ENCODE measurements at regions not wholly inside any gene's neighbourhood (a gene's known extent, or its start where the extent isn't known, plus 50 kb on each side); places are given as distances from the start of the nearest gene placed in this dataset.

- TF ChIP-seq POLR2A (IDR thresholded peaks at IDR 0.05) (no peak), CTCF (IDR thresholded peaks at IDR 0.05) (no peak)
- Histone ChIP-seq H3K4me1 (no peaks in the 10 kb centered on the region), H3K27me3 (peaks cover 0 to 28% (median 0%) of the 10 kb centered on the region in 4 donors), H3K27ac (no peak overlapping the region), H3K36me3 (no peaks in the 10 kb centered on the region), H3K4me3 (no peak overlapping the region), H3K9me3 (peaks cover 0 to 23% (median 19%) of the 10 kb centered on the region in 3 donors)
- intact Hi-C loops (cut with DNase I), result no loop called here
- DNase-seq, result no peak
- 21 to 48% methylated on average over 3 to 4 of the region's 4 CpGs for WGBS, 2 donors
Observed at GRCh38 chr1:20426923-20427322, 59.1 kb downstream of the CAMK2N1 start.

- intact Hi-C loops (cut with DNase I), result no loop called here
- Histone ChIP-seq H3K4me3 (no peak overlapping the region), H3K27ac (no peak overlapping the region), H3K9me3 (peaks cover 0 to 23% (median 19%) of the 10 kb centered on the region in 3 donors), H3K4me1 (no peaks in the 10 kb centered on the region), H3K27me3 (peaks cover 0 to 23% (median 0%) of the 10 kb centered on the region in 4 donors), H3K36me3 (no peaks in the 10 kb centered on the region)
- WGBS, 2 donors, result 55 to 69% methylated on average over 4 of the region's 4 CpGs
- DNase-seq, result no peak
- TF ChIP-seq CTCF (IDR thresholded peaks at IDR 0.05) (no peak), POLR2A (IDR thresholded peaks at IDR 0.05) (no peak)
Observed at GRCh38 chr1:20426371-20426770, 59.6 kb downstream of the CAMK2N1 start.

GRCh38 chr1:20425622-20426021 is 60.4 kb downstream of the CAMK2N1 start:
- Histone ChIP-seq H3K9me3 (peaks cover 0 to 23% (median 19%) of the 10 kb centered on the region in 3 donors), H3K36me3 (no peaks in the 10 kb centered on the region), H3K27me3 (peaks cover 0 to 15% (median 0%) of the 10 kb centered on the region in 4 donors), H3K4me3 (no peak overlapping the region), H3K27ac (no peak overlapping the region), H3K4me1 (no peaks in the 10 kb centered on the region)
- intact Hi-C loops (cut with DNase I), result no loop called here
- TF ChIP-seq CTCF (IDR thresholded peaks at IDR 0.05), result no peak
- TF ChIP-seq POLR2A (IDR thresholded peaks at IDR 0.05), result no peak
- WGBS, 2 donors, result 47% methylated on average over 2 of the region's 2 CpGs
- DNase-seq, result no peak

DNA sequence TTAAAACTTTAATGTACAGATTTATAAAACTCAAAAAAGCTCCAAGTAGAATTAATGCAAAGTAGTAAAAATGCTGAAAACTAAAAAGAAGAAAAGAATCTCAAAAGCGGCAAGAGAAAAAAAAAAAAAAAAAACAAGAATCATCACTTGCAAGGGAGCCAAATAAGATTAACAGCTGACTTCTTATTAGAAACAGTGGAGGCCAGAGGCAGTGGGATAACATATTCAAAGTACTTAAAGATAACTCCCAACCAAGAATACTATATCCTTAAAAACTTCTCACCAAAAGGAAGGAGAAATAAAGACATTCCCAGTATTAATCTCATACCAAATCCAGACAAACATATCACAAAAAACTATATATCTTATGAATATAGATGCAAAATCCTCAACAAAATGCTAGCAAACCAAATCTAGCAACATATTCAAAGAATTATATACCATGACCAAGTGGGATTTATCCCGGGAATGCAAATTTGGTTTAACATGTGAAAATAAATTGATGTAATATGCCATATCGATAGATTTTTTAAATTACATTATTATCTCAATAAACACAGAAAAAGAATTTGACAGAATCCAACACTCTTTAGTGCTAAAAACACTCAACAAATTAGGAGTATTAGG is 62.7 kb downstream of the CAMK2N1 start:
- Histone ChIP-seq H3K27me3 (peaks cover 0 to 21% (median 0%) of the 10 kb centered on the region in 4 donors), H3K9me3 (peaks cover 0 to 23% (median 19%) of the 10 kb centered on the region in 3 donors), H3K4me3 (no peak overlapping the region), H3K36me3 (no peaks in the 10 kb centered on the region), H3K4me1 (no peaks in the 10 kb centered on the region), H3K27ac (no peak overlapping the region)
- no peak for DNase-seq
- WGBS, 2 donors, result 84 to 90% methylated on average over 3 of the region's 3 CpGs
- intact Hi-C loops (cut with DNase I), result no loop called here
- TF ChIP-seq CTCF (IDR thresholded peaks at IDR 0.05), result no peak
- TF ChIP-seq POLR2A (IDR thresholded peaks at IDR 0.05), result no peak

DNA sequence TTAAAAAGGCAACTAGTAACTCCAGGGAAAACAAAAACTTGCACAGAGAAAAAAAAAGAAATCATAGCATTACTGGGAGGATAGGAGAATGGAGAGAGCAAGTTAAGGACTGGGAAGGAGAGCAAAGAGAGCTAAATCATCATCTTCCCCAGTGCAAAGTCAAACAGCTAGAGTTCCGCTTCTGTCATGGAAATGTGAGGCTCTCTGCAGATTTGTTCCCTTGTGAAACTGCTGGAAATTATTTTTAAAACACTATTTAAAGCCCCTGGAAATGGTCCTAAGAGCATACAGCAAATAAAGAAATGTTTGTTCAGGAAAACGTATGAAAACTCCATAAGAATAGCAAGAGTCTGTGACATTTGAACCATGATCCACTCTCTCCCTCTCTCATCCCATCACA is 64.6 kb downstream of the CAMK2N1 start:
- intact Hi-C loops (cut with DNase I), result no loop called here
- Histone ChIP-seq H3K36me3 (no peaks in the 10 kb centered on the region), H3K27ac (no peak overlapping the region), H3K4me3 (no peak overlapping the region), H3K4me1 (no peaks in the 10 kb centered on the region), H3K9me3 (peaks cover 0 to 23% (median 19%) of the 10 kb centered on the region in 3 donors), H3K27me3 (peaks cover 0 to 32% (median 0%) of the 10 kb centered on the region in 4 donors)
- no peak for DNase-seq
- 60 to 63% methylated on average over 2 of the region's 2 CpGs for WGBS, 2 donors
- no peak for TF ChIP-seq POLR2A (IDR thresholded peaks at IDR 0.05)
- no peak for TF ChIP-seq CTCF (IDR thresholded peaks at IDR 0.05)
